ENCODE measurements at regions not wholly inside any gene's neighbourhood (a gene's known extent, or its start where the extent isn't known, plus 50 kb on each side); places are given as distances from the start of the nearest gene placed in this dataset.

GRCh38 chrX:85561231-85561630 lies 181.8 kb upstream of the POF1B start:
- TF ChIP-seq CTCF (IDR thresholded peaks at IDR 0.05): no peak
- no peak for TF ChIP-seq POLR2A (IDR thresholded peaks at IDR 0.05)
